GM23338 (cell line): ENCODE measurements at regions not wholly inside any gene's neighbourhood (a gene's known extent, or its start where the extent isn't known, plus 50 kb on each side); places are given as distances from the start of the nearest gene placed in this dataset.

Experiments
- CREB1 ChIP-seq: fragments of 250-450 bp; sonication (Bioruptor Pico); IDR thresholded peaks from 2 replicates; pipeline ENCODE4 v1.5.0; 2020; ENCODE audit warnings: low read depth, mild to moderate bottlenecking, moderate library complexity
- CTCF ChIP-seq, 2 experiments: fragments of 200-600 bp in 1 of 2; sonication (generic) in 1 of 2; conservative IDR thresholded peaks; 2 replicates each; pipeline versions ENCODE4 v1.5.1 to v1.6.1; 2016 to 2017; ENCODE audit warnings: antibody characterized with exemption in 2 of 2, low read depth in 2 of 2, mild to moderate bottlenecking in 2 of 2, moderate library complexity in 1 of 2
- EZH2 ChIP-seq: fragments of 200-600 bp; sonication (generic); IDR thresholded peaks from one replicate; pipeline ENCODE4 v1.8.0; 2017; ENCODE audit warnings: antibody characterized with exemption, mild to moderate bottlenecking, low read depth; ENCODE audit not compliant: unreplicated experiment
- POLR2AphosphoS5 ChIP-seq: IDR thresholded peaks from 2 replicates; pipeline ENCODE4 v1.6.1; 2016; ENCODE audit warnings: antibody characterized with exemption, low read depth
- TF ChIP-seq, protein P1 (sequence below): IDR thresholded peaks from 2 replicates; pipeline ENCODE4 v1.6.1; 2016; ENCODE audit warnings: antibody characterized with exemption

DNA sequence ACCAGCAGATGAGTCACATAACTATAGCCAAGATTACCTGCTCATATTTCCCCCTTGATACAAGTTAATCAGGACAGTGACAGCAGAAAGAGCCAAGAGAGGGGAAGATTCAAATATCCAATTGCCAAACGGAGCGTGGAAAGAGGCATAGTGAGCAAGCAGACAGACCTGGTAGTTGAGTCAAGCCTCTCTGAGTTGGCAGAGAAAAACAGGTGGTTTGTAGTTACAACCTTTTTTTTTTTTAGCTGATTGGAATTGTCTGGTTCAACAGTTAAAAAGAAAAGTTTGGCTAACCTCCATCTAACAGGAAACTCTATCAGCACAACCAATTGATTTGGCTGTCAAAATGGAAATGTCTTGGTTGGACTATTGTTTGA lies 272.1 kb downstream of the TLE1 start:
- TF ChIP-seq CTCF (conservative IDR thresholded peaks at IDR 0.05; ENCODE audit: low read depth in 2 of 2) (no peak), CREB1 (no peak), EZH2 (no peak), POLR2AphosphoS5 (no peak)
- TF ChIP-seq, protein P1, sequence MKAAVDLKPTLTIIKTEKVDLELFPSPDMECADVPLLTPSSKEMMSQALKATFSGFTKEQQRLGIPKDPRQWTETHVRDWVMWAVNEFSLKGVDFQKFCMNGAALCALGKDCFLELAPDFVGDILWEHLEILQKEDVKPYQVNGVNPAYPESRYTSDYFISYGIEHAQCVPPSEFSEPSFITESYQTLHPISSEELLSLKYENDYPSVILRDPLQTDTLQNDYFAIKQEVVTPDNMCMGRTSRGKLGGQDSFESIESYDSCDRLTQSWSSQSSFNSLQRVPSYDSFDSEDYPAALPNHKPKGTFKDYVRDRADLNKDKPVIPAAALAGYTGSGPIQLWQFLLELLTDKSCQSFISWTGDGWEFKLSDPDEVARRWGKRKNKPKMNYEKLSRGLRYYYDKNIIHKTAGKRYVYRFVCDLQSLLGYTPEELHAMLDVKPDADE = no peak
